GM12878 (cell line): ENCODE measurements at regions not wholly inside any gene's neighbourhood (a gene's known extent, or its start where the extent isn't known, plus 50 kb on each side); places are given as distances from the start of the nearest gene placed in this dataset.

Source experiments
- RB1 ChIP-seq: fragments of 450-650 bp; formaldehyde crosslinking; IDR thresholded peaks from 2 replicates; pipeline ENCODE4 v1.6.1; 2017; ENCODE audit warnings: mild to moderate bottlenecking, borderline replicate concordance
- TF ChIP-seq, protein P1 (sequence below), 3 experiments: IDR thresholded peaks in 2 of 3; conservative IDR thresholded peaks in 1 of 3; 2 replicates each; pipeline ENCODE4 v1.5.1; 2011; ENCODE audit warnings: low read depth in 3 of 3, low read length in 3 of 3, mild to moderate bottlenecking in 3 of 3, control low read depth in 2 of 3, moderate library complexity in 2 of 3, inconsistent platforms in 1 of 3, mixed read lengths in 1 of 3; ENCODE audit not compliant: control insufficient read depth in 2 of 3, insufficient read depth in 1 of 3; ENCODE audit errors: extremely low read depth in 1 of 3

DNA sequence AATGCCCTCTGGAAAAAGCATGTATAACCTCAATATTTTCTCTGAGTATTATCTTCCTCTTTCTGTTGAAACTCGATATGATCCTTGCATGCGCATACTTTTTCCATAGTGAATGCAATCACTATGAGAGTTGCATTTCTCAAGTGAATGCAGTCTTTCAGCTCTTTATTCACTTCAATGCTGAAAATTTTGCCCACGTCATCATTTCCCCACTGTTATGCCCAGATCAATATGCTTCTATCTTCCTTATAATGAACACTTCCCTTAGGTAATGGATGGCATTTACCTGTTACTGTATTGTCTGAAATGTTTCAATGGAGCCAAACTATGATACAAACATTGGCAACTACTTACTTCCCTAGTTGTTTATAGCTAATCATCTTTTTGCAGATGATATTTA lies 866.6 kb upstream of the SLITRK6 start:
- TF ChIP-seq, protein P1, sequence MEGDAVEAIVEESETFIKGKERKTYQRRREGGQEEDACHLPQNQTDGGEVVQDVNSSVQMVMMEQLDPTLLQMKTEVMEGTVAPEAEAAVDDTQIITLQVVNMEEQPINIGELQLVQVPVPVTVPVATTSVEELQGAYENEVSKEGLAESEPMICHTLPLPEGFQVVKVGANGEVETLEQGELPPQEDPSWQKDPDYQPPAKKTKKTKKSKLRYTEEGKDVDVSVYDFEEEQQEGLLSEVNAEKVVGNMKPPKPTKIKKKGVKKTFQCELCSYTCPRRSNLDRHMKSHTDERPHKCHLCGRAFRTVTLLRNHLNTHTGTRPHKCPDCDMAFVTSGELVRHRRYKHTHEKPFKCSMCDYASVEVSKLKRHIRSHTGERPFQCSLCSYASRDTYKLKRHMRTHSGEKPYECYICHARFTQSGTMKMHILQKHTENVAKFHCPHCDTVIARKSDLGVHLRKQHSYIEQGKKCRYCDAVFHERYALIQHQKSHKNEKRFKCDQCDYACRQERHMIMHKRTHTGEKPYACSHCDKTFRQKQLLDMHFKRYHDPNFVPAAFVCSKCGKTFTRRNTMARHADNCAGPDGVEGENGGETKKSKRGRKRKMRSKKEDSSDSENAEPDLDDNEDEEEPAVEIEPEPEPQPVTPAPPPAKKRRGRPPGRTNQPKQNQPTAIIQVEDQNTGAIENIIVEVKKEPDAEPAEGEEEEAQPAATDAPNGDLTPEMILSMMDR (IDR thresholded peaks at IDR 0.05 in 2 of 3, conservative IDR thresholded peaks at IDR 0.05 in 1 of 3; ENCODE audit: control insufficient read depth in 2 of 3, extremely low read depth in 1 of 3, insufficient read depth in 1 of 3, low read depth in 3 of 3, low read length in 3 of 3) = no peak
- TF ChIP-seq RB1 = no peak
